ENCODE measurements at regions not wholly inside any gene's neighbourhood (a gene's known extent, or its start where the extent isn't known, plus 50 kb on each side); places are given as distances from the start of the nearest gene placed in this dataset.

DNA sequence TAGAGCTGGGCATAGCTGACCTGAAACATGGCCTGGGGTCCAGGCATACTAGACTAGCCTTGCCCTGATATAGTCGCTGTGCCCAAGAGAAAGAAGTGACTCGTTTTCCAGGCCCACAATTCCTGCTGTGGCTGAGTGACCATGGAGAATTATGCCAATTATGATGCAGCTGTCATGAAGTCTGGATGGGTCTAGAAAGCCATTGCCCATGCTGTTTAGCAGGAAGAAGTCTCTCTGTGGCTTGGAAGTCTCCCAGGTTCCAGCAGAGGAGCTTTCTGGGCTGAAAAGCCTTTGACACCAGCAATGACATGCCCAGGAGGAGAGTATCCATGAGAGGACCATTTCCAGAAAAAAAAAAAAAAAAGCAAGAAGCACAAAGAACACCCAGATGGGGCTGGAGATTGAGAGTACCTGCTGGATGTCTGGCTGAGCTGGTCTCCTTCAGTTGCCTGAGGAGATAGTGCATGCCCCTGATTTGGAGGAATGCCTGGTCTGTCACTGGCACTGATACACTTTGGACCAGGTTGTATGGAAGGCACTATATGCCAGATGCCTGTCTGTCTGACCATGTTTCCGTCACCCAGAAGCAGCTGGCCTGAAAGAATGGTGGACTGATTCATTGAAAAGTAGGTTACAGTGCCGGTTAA lies 128.0 kb upstream of the EPB41L4A start:
- 87 to 89% methylated on average over 4 of the region's 4 CpGs for WGBS, 2 donors
- no peak for TF ChIP-seq CTCF (IDR thresholded peaks at IDR 0.05)
- no peak for TF ChIP-seq POLR2A (IDR thresholded peaks at IDR 0.05)

DNA sequence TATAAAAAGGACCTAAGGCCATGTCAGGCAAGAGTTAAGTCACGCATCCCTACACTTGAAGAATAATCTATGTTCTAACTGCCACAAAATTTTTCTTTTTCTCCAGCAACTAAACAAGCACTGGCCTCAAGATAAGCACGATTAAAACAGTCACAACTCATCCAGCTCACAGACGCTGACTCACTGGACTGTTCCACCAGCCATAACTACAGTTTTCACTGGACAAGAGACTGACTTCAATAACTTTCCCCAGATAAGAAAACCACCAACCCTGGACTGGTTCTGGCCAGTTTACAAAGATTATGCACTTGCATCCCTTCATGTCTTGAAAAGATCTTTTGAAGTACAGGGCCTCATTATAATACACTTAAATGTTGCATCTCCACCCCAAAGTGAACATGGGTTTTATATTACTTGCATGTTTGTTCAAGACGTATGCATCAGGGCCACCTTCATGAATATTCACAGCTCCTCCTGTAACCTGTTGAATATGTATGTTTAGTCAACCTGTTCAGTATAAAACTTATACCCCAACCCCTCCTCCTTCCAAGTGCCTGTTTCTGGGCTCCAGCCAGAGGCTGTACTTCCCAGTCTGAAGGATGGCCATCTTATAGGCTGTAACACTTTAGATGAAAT lies 129.3 kb upstream of the EPB41L4A start:
- no peak overlapping the region for H3K27ac ChIP-seq
- ATAC-seq = no peak
- DNase-seq = no peak
- H3K36me3 ChIP-seq (replicated peaks in 1 of 2; ENCODE audit: insufficient read depth in 1 of 2, low read depth in 2 of 2) = no peaks in the 10 kb centered on the region
- no peak overlapping the region for H3K4me3 ChIP-seq
- H3K4me1 ChIP-seq = no peaks in the 10 kb centered on the region
- no peaks in the 10 kb centered on the region for H3K9me3 ChIP-seq
- no peaks in the 10 kb centered on the region for H3K27me3 ChIP-seq
- intact Hi-C loops (cut with DNase I) = no loop called here
- TF ChIP-seq POLR2A (IDR thresholded peaks at IDR 0.05) (no peak), CTCF (IDR thresholded peaks at IDR 0.05) (no peak)
- 32% methylated on average over 4 of the region's 4 CpGs for WGBS, 2 donors

More for the DNA sequence above, 128.0 kb upstream of the EPB41L4A start:
- Histone ChIP-seq H3K9me3 (no peaks in the 10 kb centered on the region), H3K27ac (no peak overlapping the region), H3K4me1 (no peaks in the 10 kb centered on the region), H3K36me3 (replicated peaks in 1 of 2; ENCODE audit: insufficient read depth in 1 of 2, low read depth in 2 of 2) (no peaks in the 10 kb centered on the region), H3K27me3 (no peaks in the 10 kb centered on the region), H3K4me3 (no peak overlapping the region)
- DNase-seq (no peak), ATAC-seq (no peak)
- intact Hi-C loops (cut with DNase I) = no loop called here

GRCh38 chr5:112549127-112549526 lies 130.1 kb upstream of the EPB41L4A start:
- 66 to 69% methylated on average over 4 of the region's 4 CpGs for WGBS, 2 donors
- intact Hi-C loops (cut with DNase I) = no loop called here
- TF ChIP-seq POLR2A (IDR thresholded peaks at IDR 0.05) (no peak), CTCF (IDR thresholded peaks at IDR 0.05) (no peak)
- no peak overlapping the region for H3K4me3 ChIP-seq
- no peak for DNase-seq
- H3K9me3 ChIP-seq = no peaks in the 10 kb centered on the region
- no peak overlapping the region for H3K27ac ChIP-seq
- no peaks in the 10 kb centered on the region for H3K36me3 ChIP-seq (replicated peaks in 1 of 2; ENCODE audit: insufficient read depth in 1 of 2, low read depth in 2 of 2)
- H3K27me3 ChIP-seq = no peaks in the 10 kb centered on the region
- ATAC-seq = no peak
- no peaks in the 10 kb centered on the region for H3K4me1 ChIP-seq

DNA sequence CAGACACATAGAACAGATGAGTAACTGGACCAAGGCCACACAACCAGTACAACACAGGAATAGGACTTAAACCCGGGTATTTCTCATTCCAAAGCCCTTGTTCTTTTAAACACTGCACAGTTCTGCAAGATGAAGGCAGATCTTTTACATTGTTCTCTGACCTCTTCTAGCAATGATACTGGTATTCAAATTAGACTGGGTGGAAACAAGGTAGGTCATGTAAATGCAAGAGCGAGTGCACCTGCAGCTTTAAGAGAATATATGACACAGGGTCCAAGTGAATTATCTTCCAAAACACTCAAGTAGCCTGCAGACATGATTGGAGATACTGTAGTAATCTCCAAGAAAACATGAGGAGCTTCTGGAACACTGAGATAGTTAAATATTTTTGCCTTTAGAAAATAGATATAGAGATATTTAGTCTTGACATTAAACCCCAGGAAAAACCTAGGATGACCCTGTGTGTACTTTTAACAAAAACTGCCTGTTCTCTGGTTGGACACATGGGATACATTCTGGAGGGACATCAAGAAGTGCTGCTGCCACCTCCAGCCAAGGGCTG lies 130.6 kb upstream of the EPB41L4A start:
- Histone ChIP-seq H3K27me3 (no peaks in the 10 kb centered on the region), H3K27ac (no peak overlapping the region), H3K36me3 (replicated peaks in 1 of 2; ENCODE audit: insufficient read depth in 1 of 2, low read depth in 2 of 2) (no peaks in the 10 kb centered on the region), H3K9me3 (no peaks in the 10 kb centered on the region), H3K4me3 (no peak overlapping the region), H3K4me1 (no peaks in the 10 kb centered on the region)
- no peak for DNase-seq
- WGBS, 2 donors = 44 to 48% methylated on average over 2 of the region's 2 CpGs
- intact Hi-C loops (cut with DNase I) = loop anchor here (5.0 kb wide), 1 partner anchor 208 kb away; no protein-coding TSS in a partner anchor
- TF ChIP-seq CTCF (IDR thresholded peaks at IDR 0.05) = no peak
- TF ChIP-seq POLR2A (IDR thresholded peaks at IDR 0.05) = no peak
- ATAC-seq = no peak
